ENCODE measurements at regions not wholly inside any gene's neighbourhood (a gene's known extent, or its start where the extent isn't known, plus 50 kb on each side); places are given as distances from the start of the nearest gene placed in this dataset.
A peak's percentile ranks its signal among the peaks of the same experiment; 100 is the strongest.

DNA sequence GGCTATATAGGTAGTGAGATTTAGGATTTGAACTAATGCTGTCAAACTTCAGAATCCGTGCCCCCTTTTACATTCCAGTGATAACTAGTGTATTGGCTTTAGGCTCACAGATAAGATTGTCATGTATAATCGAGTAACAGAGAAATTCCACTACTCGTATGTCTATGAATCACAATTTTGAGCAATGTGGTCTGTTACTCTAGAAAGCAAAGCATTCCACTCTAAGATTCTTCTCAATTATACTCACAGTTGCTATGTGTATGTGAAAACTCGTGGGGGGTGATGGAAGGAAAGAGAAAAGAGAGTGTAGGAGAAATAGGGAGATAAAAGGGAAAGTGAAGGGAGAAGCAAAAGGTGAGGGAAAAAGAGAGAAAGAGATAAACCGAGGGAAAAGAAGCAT is 1175.1 kb upstream of the GOT2 start (continued):
- TF ChIP-seq BHLHE40 (IDR thresholded peaks at IDR 0.05; ENCODE audit: low read depth, low read length) (no peak), TFCP2L1 (CRISPR knock-in tag; IDR thresholded peaks at IDR 0.05) (no peak), FOXS1 (CRISPR knock-in tag; IDR thresholded peaks at IDR 0.05) (no peak)
- TF ChIP-seq, protein P1, sequence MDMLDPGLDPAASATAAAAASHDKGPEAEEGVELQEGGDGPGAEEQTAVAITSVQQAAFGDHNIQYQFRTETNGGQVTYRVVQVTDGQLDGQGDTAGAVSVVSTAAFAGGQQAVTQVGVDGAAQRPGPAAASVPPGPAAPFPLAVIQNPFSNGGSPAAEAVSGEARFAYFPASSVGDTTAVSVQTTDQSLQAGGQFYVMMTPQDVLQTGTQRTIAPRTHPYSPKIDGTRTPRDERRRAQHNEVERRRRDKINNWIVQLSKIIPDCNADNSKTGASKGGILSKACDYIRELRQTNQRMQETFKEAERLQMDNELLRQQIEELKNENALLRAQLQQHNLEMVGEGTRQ (IDR thresholded peaks at IDR 0.05), result no peak

DNA sequence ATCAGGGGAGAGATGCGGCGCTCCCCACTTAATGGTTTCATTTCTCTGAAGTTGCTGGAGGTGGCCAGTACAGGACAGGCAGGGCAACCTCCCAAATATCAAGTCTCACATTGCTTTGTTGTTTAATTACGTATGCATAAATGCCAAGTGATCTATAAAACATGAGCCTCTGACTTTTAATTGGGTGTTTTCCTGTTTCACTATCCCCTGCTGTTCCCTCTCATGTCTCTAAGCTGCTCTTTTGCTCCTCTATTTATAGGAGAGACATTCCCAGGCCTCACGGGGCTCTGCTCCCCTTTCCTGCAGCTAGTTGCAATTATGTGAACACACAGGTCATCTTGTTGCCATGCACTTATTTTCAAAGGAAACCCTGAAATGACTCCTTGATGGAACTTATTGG is 1173.5 kb upstream of the GOT2 start:
- ChIA-PET POLR2A (no interaction called here), CTCF (no interaction called here)
- ATAC-seq, result no peak
- WGBS (ENCODE audit: missing lambda C conversion rate), result 91% methylated on average over 4 of the region's 4 CpGs
- no peak for FAIRE-seq
- H3K4me1 ChIP-seq, result peaks cover 40% of the 10 kb centered on the region
- no peaks in the 10 kb centered on the region for H3K9me3 ChIP-seq
- no peak for TF ChIP-seq CBX8 (IDR thresholded peaks at IDR 0.05)
- TF ChIP-seq E2F6 (IDR thresholded peaks at IDR 0.05; ENCODE audit: borderline replicate concordance, low read depth), result no peak
- TF ChIP-seq CHD4 (IDR thresholded peaks at IDR 0.05; ENCODE audit: borderline replicate concordance), result no peak
- TF ChIP-seq, protein P2, sequence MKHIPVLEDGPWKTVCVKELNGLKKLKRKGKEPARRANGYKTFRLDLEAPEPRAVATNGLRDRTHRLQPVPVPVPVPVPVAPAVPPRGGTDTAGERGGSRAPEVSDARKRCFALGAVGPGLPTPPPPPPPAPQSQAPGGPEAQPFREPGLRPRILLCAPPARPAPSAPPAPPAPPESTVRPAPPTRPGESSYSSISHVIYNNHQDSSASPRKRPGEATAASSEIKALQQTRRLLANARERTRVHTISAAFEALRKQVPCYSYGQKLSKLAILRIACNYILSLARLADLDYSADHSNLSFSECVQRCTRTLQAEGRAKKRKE (CRISPR knock-in tag; IDR thresholded peaks at IDR 0.05; ENCODE audit: low read depth), result no peak
- TF ChIP-seq MYC (IDR thresholded peaks at IDR 0.05; ENCODE audit: borderline replicate concordance, low read length), result no peak
- no peak for TF ChIP-seq RAD21 (conservative IDR thresholded peaks at IDR 0.05 in 1 of 2, IDR thresholded peaks at IDR 0.05 in 1 of 2)
- TF ChIP-seq, protein P3, sequence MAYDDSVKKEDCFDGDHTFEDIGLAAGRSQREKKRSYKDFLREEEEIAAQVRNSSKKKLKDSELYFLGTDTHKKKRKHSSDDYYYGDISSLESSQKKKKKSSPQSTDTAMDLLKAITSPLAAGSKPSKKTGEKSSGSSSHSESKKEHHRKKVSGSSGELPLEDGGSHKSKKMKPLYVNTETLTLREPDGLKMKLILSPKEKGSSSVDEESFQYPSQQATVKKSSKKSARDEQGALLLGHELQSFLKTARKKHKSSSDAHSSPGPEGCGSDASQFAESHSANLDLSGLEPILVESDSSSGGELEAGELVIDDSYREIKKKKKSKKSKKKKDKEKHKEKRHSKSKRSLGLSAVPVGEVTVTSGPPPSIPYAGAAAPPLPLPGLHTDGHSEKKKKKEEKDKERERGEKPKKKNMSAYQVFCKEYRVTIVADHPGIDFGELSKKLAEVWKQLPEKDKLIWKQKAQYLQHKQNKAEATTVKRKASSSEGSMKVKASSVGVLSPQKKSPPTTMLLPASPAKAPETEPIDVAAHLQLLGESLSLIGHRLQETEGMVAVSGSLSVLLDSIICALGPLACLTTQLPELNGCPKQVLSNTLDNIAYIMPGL (CRISPR knock-in tag; IDR thresholded peaks at IDR 0.05; ENCODE audit: borderline replicate concordance), result no peak
- no peak for TF ChIP-seq NPAS2 (CRISPR knock-in tag; IDR thresholded peaks at IDR 0.05; ENCODE audit: borderline replicate concordance)
- TF ChIP-seq RARB (CRISPR knock-in tag; IDR thresholded peaks at IDR 0.05), result no peak
- TF ChIP-seq RFX5 (IDR thresholded peaks at IDR 0.05), result no peak
- no peak for TF ChIP-seq CEBPB (IDR thresholded peaks at IDR 0.05)
- TF ChIP-seq MAFK (IDR thresholded peaks at IDR 0.05; ENCODE audit: partially characterized antibody), result no peak
- TF ChIP-seq NFE2L2 (conservative IDR thresholded peaks at IDR 0.05; ENCODE audit: low read length), result no peak
- H3K4me2 ChIP-seq, result no peak overlapping the region
- H3K27ac ChIP-seq, result peak overlapping the region in 1 of 2 experiments; percentile 50; a peak in 2 of 6 replicates
- no peak overlapping the region for H3K4me3 ChIP-seq
- DNase-seq (ENCODE audit: low read depth in 1 of 2, low spot score in 1 of 2), result no peak

DNA sequence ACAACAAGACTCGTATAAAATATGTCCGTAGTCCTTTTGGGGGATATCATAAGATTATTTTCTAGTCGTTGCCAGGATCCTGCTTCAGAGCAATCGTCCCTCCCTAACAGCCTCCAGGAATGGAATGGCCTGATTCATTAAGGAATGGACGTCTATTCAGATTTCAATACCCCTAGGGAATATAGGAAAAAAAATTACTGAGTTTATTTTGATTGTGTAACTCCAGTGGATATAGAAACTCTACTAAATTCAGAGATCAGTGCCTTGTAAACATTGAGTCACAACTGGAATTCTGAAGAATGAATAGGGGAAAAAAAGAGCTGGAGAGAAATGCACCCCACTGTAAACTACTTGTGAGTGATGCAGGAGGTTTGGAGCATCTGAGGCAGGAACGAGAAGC is 1171.5 kb upstream of the GOT2 start:
- Histone ChIP-seq H3K4me2 (peak overlapping the region; percentile 77), H3K9me3 (no peaks in the 10 kb centered on the region), H3K4me3 (peak overlapping the region; percentile 26; the same call in 2 of the 3 replicates), H3K27ac (peak overlapping the region; percentile 56 to 77), H3K4me1 (peaks cover 40% of the 10 kb centered on the region)
- DNase-seq (ENCODE audit: low read depth in 1 of 2, low spot score in 1 of 2) (peak; percentile 28 to 68), ATAC-seq (peak; percentile 87 to 89), FAIRE-seq (peak; percentile 56)
- TF ChIP-seq EP300 (IDR thresholded peaks at IDR 0.05), result peak; percentile 52 to 72; a peak in 2 of 5 replicates
- 0 out of 2 replicates have a peak, but pooled peaks have one; percentile 34 for TF ChIP-seq HES2 (IDR thresholded peaks at IDR 0.05)
- TF ChIP-seq GATA3 (IDR thresholded peaks at IDR 0.05; ENCODE audit: borderline replicate concordance), result peak; percentile 71; the same call in 1 of the 2 replicates
- peak; percentile 70 for TF ChIP-seq FOSL2 (IDR thresholded peaks at IDR 0.05)
- peak; percentile 76 for TF ChIP-seq FOSL2 (CRISPR knock-in tag; IDR thresholded peaks at IDR 0.05)
- TF ChIP-seq ZC3H11A (IDR thresholded peaks at IDR 0.05), result no peak
- no peak for TF ChIP-seq POLR2A (IDR thresholded peaks at IDR 0.05; ENCODE audit: low read length)
- peak; percentile 20 to 61; a peak in 4 of 5 replicates for TF ChIP-seq RAD21 (conservative IDR thresholded peaks at IDR 0.05 in 1 of 2, IDR thresholded peaks at IDR 0.05 in 1 of 2)
- TF ChIP-seq CEBPB (IDR thresholded peaks at IDR 0.05), result peak; percentile 90 to 94
- TF ChIP-seq JUN (IDR thresholded peaks at IDR 0.05), result peak in 1 of 2 experiments; percentile 61; a peak in 2 of 5 replicates
- TF ChIP-seq JUNB (IDR thresholded peaks at IDR 0.05), result peak; percentile 89
- TF ChIP-seq, protein P4, sequence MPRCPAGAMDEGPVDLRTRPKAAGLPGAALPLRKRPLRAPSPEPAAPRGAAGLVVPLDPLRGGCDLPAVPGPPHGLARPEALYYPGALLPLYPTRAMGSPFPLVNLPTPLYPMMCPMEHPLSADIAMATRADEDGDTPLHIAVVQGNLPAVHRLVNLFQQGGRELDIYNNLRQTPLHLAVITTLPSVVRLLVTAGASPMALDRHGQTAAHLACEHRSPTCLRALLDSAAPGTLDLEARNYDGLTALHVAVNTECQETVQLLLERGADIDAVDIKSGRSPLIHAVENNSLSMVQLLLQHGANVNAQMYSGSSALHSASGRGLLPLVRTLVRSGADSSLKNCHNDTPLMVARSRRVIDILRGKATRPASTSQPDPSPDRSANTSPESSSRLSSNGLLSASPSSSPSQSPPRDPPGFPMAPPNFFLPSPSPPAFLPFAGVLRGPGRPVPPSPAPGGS (IDR thresholded peaks at IDR 0.05), result peak; percentile 91; the same call in 2 of the 3 replicates
- TF ChIP-seq BHLHE40 (IDR thresholded peaks at IDR 0.05; ENCODE audit: low read depth, low read length), result no peak
- peak; percentile 47; the same call in 2 of the 3 replicates for TF ChIP-seq SMC3 (IDR thresholded peaks at IDR 0.05)
- TF ChIP-seq EHF (CRISPR knock-in tag; IDR thresholded peaks at IDR 0.05), result no peak
- ChIA-PET CTCF (interaction anchor here (1.0 kb wide), 1 partner anchor 11 kb away, joined by 3 read pairs; no protein-coding TSS in a partner anchor), POLR2A (no interaction called here)
- 4% methylated on average over 6 of the region's 6 CpGs for WGBS (ENCODE audit: missing lambda C conversion rate)
